B cell (primary cell): ENCODE measurements at regions not wholly inside any gene's neighbourhood (a gene's known extent, or its start where the extent isn't known, plus 50 kb on each side); places are given as distances from the start of the nearest gene placed in this dataset.
"Not testable (repeated sequence)": the region's sequence is repeated elsewhere in the genome, so short reads cannot be mapped to it uniquely, and the experiment has no call there.

Experiments used
- EZH2 ChIP-seq: IDR thresholded peaks from 2 replicates; pipeline ENCODE4 v1.6.1; 2012; ENCODE audit warnings: borderline replicate concordance, low read depth, mild to moderate bottlenecking, moderate library complexity, low read length; ENCODE audit not compliant: insufficient read depth, poor library complexity, severe bottlenecking
- TF ChIP-seq, protein P1 (sequence below): fragments of 200-600 bp; IDR thresholded peaks from one replicate; pipeline ENCODE4 v1.8.0; 2022; ENCODE audit warnings: antibody characterized with exemption, mild to moderate bottlenecking

DNA sequence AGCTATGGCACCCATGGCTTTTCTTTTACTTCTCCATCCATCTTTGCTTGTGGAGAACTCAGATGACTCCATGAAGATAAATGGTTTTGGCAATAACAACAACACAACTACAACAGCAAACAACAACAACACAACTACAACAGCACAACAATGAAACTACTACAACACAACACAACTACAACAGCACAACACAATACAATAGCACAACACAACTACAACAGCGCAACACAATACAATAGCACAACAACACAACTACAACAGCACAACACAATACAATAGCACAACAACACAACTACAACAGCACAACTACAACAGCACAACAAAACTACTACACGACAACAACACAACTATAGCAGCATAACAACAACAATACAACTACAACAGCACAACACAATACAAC lies 569.4 kb downstream of the TOX3 start:
- TF ChIP-seq, protein P1, sequence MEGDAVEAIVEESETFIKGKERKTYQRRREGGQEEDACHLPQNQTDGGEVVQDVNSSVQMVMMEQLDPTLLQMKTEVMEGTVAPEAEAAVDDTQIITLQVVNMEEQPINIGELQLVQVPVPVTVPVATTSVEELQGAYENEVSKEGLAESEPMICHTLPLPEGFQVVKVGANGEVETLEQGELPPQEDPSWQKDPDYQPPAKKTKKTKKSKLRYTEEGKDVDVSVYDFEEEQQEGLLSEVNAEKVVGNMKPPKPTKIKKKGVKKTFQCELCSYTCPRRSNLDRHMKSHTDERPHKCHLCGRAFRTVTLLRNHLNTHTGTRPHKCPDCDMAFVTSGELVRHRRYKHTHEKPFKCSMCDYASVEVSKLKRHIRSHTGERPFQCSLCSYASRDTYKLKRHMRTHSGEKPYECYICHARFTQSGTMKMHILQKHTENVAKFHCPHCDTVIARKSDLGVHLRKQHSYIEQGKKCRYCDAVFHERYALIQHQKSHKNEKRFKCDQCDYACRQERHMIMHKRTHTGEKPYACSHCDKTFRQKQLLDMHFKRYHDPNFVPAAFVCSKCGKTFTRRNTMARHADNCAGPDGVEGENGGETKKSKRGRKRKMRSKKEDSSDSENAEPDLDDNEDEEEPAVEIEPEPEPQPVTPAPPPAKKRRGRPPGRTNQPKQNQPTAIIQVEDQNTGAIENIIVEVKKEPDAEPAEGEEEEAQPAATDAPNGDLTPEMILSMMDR: not testable (repeated sequence)
- not testable (repeated sequence) for TF ChIP-seq EZH2
